D341Med (cell line): ENCODE measurements at regions not wholly inside any gene's neighbourhood (a gene's known extent, or its start where the extent isn't known, plus 50 kb on each side); places are given as distances from the start of the nearest gene placed in this dataset.

Experiments used
- DNase-seq: peaks from one replicate; pipeline ENCODE4 v3.0.0; 2012; ENCODE audit warnings: low spot score

- DNase-seq, result no peak
Measured at GRCh38 chr4:165610679-165611437, 232.1 kb downstream of the CPE start.

DNA sequence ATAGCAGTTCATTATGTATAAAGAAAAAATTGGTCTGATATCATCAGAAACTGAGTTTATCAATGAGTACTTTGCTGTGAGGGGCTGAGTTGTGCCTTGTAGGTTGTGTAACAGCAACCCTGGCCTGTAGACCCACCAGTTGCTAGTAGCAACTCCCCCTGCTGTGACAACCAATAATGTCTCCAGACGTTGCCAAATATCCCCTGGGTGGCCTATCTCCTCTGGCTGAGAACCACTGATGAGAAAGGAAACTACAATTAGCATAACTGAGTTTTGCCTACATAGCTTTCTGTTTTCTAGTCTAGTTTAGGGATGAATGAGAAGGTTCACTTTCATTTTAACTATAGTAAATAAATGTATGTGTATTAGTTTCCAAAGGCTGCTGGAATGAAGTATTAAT lies 234.1 kb downstream of the CPE start:
- no peak for DNase-seq

- no peak for DNase-seq
Measured at GRCh38 chr4:165613581-165613980, 234.8 kb downstream of the CPE start.

DNA sequence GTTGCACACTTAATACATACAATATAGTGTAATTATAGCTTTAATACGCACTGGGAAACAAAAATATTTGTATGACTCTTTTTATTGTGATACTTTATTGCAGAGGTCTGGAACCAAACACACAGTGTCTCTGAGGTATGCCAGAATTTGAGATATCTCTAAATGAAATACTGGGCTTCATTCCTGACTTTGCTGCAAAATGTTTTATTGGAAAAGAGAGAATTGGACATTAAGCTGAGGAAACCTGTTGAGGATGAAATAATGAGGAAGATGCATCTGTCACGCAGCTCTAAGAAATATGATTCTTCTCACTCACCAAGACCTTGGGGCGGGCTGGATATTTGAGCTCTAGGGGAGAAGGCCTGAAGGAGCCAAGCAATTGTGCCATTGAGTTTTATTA lies 242.1 kb downstream of the CPE start:
- no peak for DNase-seq

DNA sequence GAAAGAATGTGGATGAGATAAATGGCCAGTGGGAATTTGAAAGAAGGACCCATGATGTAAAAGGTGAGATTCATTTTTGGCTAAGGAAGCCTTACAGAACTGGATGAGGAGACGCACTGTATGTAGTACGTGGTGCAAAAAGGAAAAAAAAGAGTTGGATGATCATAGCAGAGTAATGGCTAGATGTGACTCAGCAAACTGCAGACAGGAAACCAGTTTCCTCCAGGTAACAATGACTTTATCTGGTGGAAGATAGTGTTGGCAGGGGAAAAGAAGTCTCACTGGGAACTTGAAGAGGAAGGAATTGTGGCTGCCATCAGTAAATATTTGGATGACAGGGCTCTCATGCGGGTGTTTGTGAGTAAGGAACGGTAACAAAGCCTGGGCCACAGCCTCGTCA lies 243.2 kb downstream of the CPE start:
- no peak for DNase-seq

GRCh38 chr4:165625281-165625680 lies 246.5 kb downstream of the CPE start:
- DNase-seq, result no peak

- no peak for DNase-seq
Measured at GRCh38 chr4:165626316-165626715, 246.7 kb upstream of the TLL1 start.

DNA sequence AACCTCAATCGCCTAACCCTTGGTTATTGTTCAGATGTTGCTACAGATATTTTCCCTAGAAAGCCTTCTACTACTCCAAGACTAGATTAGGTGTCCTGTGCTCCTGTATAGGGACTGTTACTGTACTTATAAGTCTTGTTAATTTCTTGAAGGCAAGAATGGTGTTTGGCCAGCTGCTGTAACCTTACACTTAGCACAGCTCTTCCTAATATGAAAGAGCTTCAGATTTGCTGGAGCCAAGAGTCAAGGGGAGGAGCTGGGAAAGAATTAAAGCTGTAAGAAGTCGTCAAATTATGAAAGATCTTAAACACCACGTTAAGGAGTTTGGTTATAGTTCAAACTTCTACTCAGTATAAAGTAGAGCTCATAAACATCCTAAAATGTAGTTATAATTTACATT lies 245.9 kb upstream of the TLL1 start:
- no peak for DNase-seq

- DNase-seq, result no peak
Measured at GRCh38 chr4:165627548-165627947, 245.5 kb upstream of the TLL1 start.

DNA sequence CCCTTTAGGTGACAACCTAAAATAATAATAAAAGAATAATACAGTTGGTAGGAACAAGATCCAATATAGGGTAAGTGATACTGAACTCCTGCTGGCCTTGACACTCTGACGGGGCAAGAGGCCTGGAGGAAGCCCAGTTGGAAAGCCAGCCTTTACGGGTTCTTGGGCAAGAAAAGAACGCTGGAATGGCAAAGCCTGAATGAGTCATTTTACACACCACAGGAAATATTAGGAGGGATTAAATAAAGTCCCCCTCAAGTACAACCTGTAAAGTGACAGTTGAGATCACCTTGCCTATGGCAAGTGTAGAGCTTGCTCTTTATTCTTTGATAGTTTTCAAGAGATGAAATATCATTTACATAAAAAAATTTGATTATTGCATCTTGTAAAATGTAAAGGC lies 244.5 kb upstream of the TLL1 start:
- no peak for DNase-seq

- no peak for DNase-seq
Measured at GRCh38 chr4:165630671-165631070, 242.4 kb upstream of the TLL1 start.

DNA sequence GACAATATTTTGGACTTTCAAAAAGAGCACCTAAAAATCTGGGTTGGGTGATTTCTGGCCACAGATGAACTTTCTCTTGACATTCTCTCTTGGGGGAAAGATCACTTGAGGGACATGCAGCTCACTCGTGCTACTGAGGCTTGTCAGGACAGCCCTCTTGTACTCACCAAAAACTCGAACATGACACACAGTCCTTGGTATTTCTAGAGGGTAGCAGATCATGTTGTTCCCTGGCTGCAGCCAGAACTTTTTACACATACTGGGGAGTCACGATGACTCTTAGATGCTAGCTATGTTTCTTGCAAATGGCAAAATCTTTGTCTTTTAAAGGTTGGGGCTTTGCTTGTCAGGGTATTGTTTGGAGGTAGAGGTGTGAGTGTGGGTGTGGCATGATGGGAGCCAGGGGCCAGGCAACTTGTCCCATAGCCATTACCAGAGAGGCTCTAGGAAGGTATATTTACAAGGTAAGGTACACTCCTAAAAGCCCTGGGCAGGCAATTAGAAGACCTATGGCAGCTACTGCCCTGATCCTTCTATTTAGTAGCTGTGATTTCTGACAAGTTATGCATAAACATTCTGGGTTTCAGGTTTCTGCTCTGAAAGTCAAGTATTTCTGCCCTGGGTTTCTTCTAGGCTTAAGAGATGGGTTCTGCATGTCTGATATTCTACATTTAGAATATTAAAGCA lies 241.7 kb upstream of the TLL1 start:
- DNase-seq, result no peak

DNA sequence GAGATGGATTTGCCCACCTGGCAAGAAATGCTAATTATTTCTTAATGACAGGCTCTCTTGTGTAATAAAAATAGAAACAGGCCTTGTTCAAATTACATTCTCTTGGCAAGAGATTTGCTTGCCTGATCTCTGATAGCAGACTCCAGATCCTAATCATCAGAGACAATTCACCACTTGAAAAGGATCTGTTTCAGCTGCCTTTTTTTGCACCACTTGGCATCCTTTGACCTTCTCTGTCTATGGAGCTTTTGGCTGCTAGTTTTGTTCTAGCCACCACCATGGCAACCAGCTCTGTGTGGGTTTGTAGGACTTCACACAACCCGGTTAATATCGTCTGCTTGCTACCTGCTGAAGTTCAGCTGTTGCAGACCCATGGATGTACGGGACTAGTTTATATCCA lies 241.1 kb upstream of the TLL1 start:
- DNase-seq, result no peak

GRCh38 chr4:165634766-165635165 lies 238.3 kb upstream of the TLL1 start:
- no peak for DNase-seq

DNA sequence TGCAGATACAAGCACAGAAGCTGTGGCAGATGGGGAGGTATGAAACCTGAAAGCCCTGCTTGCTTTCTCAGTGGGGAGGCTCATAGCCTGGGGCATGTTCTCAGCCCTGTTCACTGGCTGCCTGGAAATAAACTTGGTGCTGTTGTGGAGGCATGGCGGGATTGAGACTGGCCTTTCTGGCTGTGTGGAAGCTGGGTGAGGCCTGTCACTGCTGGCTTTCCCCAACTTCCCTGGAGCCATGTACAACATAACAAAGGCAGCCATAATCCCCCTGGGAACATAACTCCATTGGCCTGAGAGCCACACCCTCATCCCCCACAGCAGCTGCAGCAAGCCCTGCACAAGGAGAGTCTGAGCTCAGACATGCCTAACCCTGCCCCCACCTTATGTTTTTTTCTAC lies 237.7 kb upstream of the TLL1 start:
- DNase-seq, result no peak

DNA sequence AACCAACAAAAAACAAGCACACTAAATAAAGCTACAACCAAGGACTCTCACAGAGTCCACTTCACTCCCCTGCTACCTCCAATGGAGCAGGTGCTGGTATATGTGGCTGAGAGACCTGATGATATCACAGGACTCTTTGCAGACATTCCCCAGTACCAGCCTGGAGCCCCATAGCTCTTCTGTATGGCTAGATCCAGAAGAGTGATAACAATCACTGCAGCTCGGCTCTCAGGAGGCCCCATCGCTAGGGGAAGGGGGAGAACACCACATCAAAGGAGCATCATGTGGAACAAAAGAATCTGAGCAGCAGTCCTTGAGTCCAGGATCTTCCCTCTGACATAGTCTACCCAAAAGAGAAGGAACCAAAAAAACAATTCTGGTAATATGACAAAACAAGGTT lies 237.1 kb upstream of the TLL1 start:
- DNase-seq, result no peak

DNA sequence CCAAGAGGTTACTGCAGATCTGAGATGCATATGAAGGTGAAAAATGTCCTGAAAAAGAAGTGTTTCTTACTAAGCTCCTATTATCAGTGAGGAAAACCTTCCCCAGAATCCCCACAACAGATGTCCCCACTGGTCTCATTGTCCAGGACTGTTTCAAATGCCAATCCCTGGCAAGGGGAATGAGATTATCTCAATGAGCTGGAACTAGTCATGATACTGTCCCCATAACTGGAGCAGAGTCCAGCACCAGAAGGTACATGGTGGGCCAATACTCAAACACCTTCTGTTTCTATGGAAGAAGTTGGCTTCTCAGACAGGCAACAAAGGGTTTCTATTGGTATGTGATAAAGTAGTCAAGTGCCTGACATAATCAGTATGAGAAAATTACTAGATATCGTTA lies 221.1 kb upstream of the TLL1 start:
- DNase-seq, result no peak

- DNase-seq, result no peak
Measured at GRCh38 chr4:165654556-165654955, 218.5 kb upstream of the TLL1 start.

DNA sequence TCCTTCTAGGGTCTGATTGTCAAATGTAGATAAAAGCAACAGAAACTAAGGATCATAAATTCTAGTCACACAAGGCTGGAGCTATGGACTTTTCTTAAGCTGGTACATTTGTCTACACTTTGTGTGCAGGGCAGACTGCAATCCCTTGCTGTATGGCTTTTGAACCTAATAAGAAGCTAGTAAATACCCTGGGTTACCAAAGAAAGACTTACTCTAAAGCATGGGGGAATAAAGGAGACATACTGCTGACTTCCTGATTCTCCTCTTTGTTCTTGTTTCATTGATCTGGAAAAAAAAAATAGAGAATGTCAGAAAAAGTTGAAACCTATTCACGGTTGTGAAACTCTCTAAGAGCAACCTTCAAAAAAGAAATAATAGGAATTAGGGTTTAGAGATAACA lies 216.6 kb upstream of the TLL1 start:
- DNase-seq, result no peak

DNA sequence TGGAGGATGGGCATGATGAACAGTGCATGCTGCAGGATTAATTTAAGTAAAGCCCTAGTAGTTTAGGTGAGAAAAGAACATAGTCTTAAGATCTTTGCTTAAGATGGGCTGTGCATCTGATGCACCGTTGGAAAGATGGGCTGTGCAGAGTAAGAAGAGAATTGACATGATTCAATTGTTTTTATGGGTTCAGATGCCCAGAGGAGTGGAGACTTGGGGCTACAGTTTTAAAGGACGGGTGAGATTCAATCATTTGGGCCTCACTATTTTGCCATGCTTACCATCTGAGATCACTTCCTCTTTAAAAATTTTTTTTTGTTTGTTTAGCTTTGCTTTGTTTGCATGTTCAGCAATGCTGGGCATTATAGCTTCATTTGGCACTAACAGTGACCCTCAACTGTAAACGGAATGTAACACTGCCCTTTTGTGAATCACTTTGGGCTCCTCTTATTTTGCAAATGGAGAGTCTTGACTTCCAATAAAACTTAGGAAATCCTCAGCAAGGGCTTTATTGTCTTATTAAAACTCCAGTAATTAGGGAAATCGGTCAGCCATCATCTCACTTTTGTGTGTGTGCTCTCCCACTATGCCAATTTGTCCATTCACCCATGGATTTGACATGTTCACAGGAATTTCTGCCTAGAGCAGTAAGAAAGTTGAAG lies 216.1 kb upstream of the TLL1 start:
- no peak for DNase-seq

DNA sequence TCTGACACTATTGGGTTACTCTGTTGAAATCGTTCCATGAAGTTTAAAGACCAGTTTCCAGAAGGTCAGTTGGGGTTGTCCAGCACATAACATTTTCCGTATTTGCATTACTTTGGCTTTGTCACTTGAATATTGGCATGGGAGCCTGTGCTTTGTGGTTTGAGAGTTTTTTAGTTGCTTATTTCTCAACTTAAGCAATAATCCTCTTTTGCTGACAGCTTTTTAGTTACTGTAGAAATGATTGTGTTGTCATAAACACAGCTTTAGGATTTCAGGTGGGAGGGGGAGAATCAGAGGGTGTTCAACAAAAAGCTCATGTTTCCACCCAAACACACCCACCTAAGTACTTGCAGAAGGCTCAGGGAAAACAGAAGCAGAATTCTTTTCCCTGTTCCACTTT lies 210.7 kb upstream of the TLL1 start:
- no peak for DNase-seq

DNA sequence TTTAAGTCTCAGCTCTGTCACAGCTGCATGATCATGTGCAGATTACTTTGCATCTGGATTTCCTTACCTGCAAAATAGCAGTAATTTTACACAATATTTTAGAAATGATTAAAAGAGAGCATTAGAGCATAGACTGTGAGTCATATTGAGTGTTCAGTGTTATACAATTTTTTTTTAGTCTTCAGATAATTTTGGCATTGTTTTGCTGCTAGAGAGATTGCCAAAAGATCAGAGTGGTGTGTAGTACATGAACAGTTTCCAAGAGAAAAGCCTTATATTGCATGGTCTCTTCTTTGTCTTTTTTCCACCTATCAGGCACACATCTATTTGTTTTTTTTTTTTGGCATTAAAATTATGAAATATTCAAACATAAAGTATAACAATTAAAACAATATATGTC lies 209.6 kb upstream of the TLL1 start:
- DNase-seq, result no peak

- DNase-seq, result no peak
Measured at GRCh38 chr4:165666836-165667235, 206.2 kb upstream of the TLL1 start.

GRCh38 chr4:165667969-165668368 lies 205.1 kb upstream of the TLL1 start:
- no peak for DNase-seq
